Gastrocnemius medialis (tissue), 4 donors: ENCODE measurements at regions not wholly inside any gene's neighbourhood (a gene's known extent, or its start where the extent isn't known, plus 50 kb on each side); places are given as distances from the start of the nearest gene placed in this dataset.

Experiments used
- CTCF ChIP-seq, 5 experiments: fragments of 450-650 bp in 3 of 5; fragments of 200-600 bp in 2 of 5; sonication (generic) in 2 of 5; IDR thresholded peaks in 4 of 5; conservative IDR thresholded peaks in 1 of 5; 1 replicate in 4 of 5; 2 replicates in 1 of 5; pipeline ENCODE4 v1.5.1; 2016 to 2019; ENCODE audit warnings: antibody characterized with exemption in 5 of 5, mild to moderate bottlenecking in 3 of 5, moderate library complexity in 3 of 5
- POLR2A ChIP-seq, 2 donors: fragments of 450-650 bp; IDR thresholded peaks; one replicate each; pipeline ENCODE4 v1.6.1; 2017; ENCODE audit warnings: antibody characterized with exemption in 2 of 2, mild to moderate bottlenecking in 2 of 2, moderate library complexity in 2 of 2

GRCh38 chr9:107928701-107929371, 439.3 kb upstream of the KLF4 start:
- TF ChIP-seq CTCF (IDR thresholded peaks at IDR 0.05 in 4 of 5, conservative IDR thresholded peaks at IDR 0.05 in 1 of 5) = no peak
- no peak for TF ChIP-seq POLR2A (IDR thresholded peaks at IDR 0.05)
